ENCODE measurements at regions not wholly inside any gene's neighbourhood (a gene's known extent, or its start where the extent isn't known, plus 50 kb on each side); places are given as distances from the start of the nearest gene placed in this dataset.

DNA sequence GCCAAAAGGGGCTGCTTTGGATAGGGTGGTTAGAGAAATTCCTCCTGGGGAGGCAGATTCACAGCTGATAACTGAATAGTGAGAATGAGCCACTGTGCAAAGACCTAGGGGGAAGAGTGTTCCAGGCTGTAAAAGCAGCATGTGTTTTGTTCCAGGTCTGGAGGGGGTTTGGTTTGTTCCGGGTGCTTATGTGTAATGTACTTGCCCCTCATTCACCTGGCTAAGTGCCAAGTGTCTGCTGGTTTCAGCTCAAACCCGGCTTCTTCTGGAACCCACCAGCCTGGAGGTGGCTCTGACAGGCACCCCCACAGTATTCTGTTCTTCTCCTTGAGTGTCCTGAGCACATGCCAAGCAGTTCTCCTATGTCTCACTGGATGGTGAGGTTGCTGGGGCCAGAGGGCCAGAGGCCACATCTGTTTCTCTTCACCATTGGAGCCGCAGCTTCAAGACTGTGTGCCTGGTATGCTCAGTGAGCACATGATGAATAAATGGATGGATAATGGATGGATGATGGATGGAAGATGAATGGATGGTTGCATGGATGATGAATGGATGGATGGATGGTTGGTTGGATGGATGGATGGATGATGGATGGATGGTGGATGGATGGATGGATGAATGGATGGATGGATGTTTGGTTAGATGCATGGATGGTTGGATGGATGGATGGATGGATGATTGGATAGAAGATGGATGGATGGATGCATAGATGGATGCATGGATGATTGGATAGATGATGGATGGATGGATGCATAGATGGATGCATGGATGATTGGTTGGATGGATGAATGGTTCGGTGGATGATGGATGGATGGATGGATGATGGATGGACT is 227.6 kb downstream of the BMP7 start:
- TF ChIP-seq POLR2A (IDR thresholded peaks at IDR 0.05): no peak
- TF ChIP-seq, protein P1, sequence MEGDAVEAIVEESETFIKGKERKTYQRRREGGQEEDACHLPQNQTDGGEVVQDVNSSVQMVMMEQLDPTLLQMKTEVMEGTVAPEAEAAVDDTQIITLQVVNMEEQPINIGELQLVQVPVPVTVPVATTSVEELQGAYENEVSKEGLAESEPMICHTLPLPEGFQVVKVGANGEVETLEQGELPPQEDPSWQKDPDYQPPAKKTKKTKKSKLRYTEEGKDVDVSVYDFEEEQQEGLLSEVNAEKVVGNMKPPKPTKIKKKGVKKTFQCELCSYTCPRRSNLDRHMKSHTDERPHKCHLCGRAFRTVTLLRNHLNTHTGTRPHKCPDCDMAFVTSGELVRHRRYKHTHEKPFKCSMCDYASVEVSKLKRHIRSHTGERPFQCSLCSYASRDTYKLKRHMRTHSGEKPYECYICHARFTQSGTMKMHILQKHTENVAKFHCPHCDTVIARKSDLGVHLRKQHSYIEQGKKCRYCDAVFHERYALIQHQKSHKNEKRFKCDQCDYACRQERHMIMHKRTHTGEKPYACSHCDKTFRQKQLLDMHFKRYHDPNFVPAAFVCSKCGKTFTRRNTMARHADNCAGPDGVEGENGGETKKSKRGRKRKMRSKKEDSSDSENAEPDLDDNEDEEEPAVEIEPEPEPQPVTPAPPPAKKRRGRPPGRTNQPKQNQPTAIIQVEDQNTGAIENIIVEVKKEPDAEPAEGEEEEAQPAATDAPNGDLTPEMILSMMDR (IDR thresholded peaks at IDR 0.05): no peak
